ENCODE measurements at regions not wholly inside any gene's neighbourhood (a gene's known extent, or its start where the extent isn't known, plus 50 kb on each side); places are given as distances from the start of the nearest gene placed in this dataset.

GRCh38 chr12:63084501-63084900 lies 66.5 kb downstream of the AVPR1A start:
- no peaks in the 10 kb centered on the region for H3K4me1 ChIP-seq (ENCODE audit: control insufficient read depth, extremely low read depth, insufficient read depth, low read length)
- H3K9me3 ChIP-seq (ENCODE audit: control insufficient read depth, insufficient read depth, low read depth, low read length) = no peaks in the 10 kb centered on the region
- TF ChIP-seq CTCF (conservative IDR thresholded peaks at IDR 0.05 in 1 of 2, IDR thresholded peaks at IDR 0.05 in 1 of 2; ENCODE audit: low read depth in 1 of 2, low read length in 2 of 2) (no peak), EZH2 (IDR thresholded peaks at IDR 0.05; ENCODE audit: low read length, missing control alignments) (no peak)
- H3K27me3 ChIP-seq (ENCODE audit: control insufficient read depth, insufficient read depth, low read length) = no peaks in the 10 kb centered on the region
- H3K36me3 ChIP-seq (ENCODE audit: control insufficient read depth, insufficient read depth, low read length) = no peaks in the 10 kb centered on the region
- no peak overlapping the region for H3K27ac ChIP-seq (ENCODE audit: insufficient read depth, low read length)
- H2AFZ ChIP-seq (ENCODE audit: low read length) = no peak overlapping the region
- no peaks in the 10 kb centered on the region for H3K79me2 ChIP-seq (ENCODE audit: control insufficient read depth, insufficient read depth, low read length)
- no peaks in the 10 kb centered on the region for H4K20me1 ChIP-seq (ENCODE audit: control insufficient read depth, extremely low read depth, insufficient read depth, low read length)
- H3K4me3 ChIP-seq (replicated peaks in 1 of 4; ENCODE audit: control extremely low read depth in 1 of 4, insufficient read depth in 1 of 4, low read depth in 3 of 4, low read length in 4 of 4) = no peak overlapping the region
- DNase-seq (ENCODE audit: low read depth in 2 of 2) = no peak
- no peak overlapping the region for H3K4me2 ChIP-seq (ENCODE audit: extremely low read depth, insufficient read depth, low read length)
- H3K9ac ChIP-seq (ENCODE audit: insufficient read depth, low read length) = no peak overlapping the region

- Histone ChIP-seq H2AFZ (ENCODE audit: low read length) (no peak overlapping the region), H3K27me3 (ENCODE audit: control insufficient read depth, insufficient read depth, low read length) (no peaks in the 10 kb centered on the region), H3K4me2 (ENCODE audit: extremely low read depth, insufficient read depth, low read length) (no peak overlapping the region), H3K9ac (ENCODE audit: insufficient read depth, low read length) (no peak overlapping the region), H3K9me3 (ENCODE audit: control insufficient read depth, insufficient read depth, low read depth, low read length) (no peaks in the 10 kb centered on the region), H3K4me3 (replicated peaks in 1 of 4; ENCODE audit: control extremely low read depth in 1 of 4, insufficient read depth in 1 of 4, low read depth in 3 of 4, low read length in 4 of 4) (no peak overlapping the region), H3K27ac (ENCODE audit: insufficient read depth, low read length) (no peak overlapping the region), H3K4me1 (ENCODE audit: control insufficient read depth, extremely low read depth, insufficient read depth, low read length) (no peaks in the 10 kb centered on the region), H3K36me3 (ENCODE audit: control insufficient read depth, insufficient read depth, low read length) (no peaks in the 10 kb centered on the region), H4K20me1 (ENCODE audit: control insufficient read depth, extremely low read depth, insufficient read depth, low read length) (no peaks in the 10 kb centered on the region), H3K79me2 (ENCODE audit: control insufficient read depth, insufficient read depth, low read length) (no peaks in the 10 kb centered on the region)
- DNase-seq (ENCODE audit: low read depth in 2 of 2) = no peak
- TF ChIP-seq CTCF (conservative IDR thresholded peaks at IDR 0.05 in 1 of 2, IDR thresholded peaks at IDR 0.05 in 1 of 2; ENCODE audit: low read depth in 1 of 2, low read length in 2 of 2) (no peak), EZH2 (IDR thresholded peaks at IDR 0.05; ENCODE audit: low read length, missing control alignments) (no peak)
These were observed 68.0 kb downstream of the AVPR1A start for GRCh38 chr12:63083046-63083445.

- Histone ChIP-seq H3K9me3 (ENCODE audit: control insufficient read depth, insufficient read depth, low read depth, low read length) (no peaks in the 10 kb centered on the region), H3K79me2 (ENCODE audit: control insufficient read depth, insufficient read depth, low read length) (no peaks in the 10 kb centered on the region), H4K20me1 (ENCODE audit: control insufficient read depth, extremely low read depth, insufficient read depth, low read length) (no peaks in the 10 kb centered on the region), H3K27ac (ENCODE audit: insufficient read depth, low read length) (no peak overlapping the region), H3K27me3 (ENCODE audit: control insufficient read depth, insufficient read depth, low read length) (no peaks in the 10 kb centered on the region), H3K36me3 (ENCODE audit: control insufficient read depth, insufficient read depth, low read length) (no peaks in the 10 kb centered on the region), H3K4me3 (replicated peaks in 1 of 4; ENCODE audit: control extremely low read depth in 1 of 4, insufficient read depth in 1 of 4, low read depth in 3 of 4, low read length in 4 of 4) (no peak overlapping the region), H3K4me1 (ENCODE audit: control insufficient read depth, extremely low read depth, insufficient read depth, low read length) (no peaks in the 10 kb centered on the region), H2AFZ (ENCODE audit: low read length) (no peak overlapping the region), H3K9ac (ENCODE audit: insufficient read depth, low read length) (no peak overlapping the region), H3K4me2 (ENCODE audit: extremely low read depth, insufficient read depth, low read length) (no peak overlapping the region)
- no peak for TF ChIP-seq EZH2 (IDR thresholded peaks at IDR 0.05; ENCODE audit: low read length, missing control alignments)
- no peak for TF ChIP-seq CTCF (conservative IDR thresholded peaks at IDR 0.05 in 1 of 2, IDR thresholded peaks at IDR 0.05 in 1 of 2; ENCODE audit: low read depth in 1 of 2, low read length in 2 of 2)
- DNase-seq (ENCODE audit: low read depth in 2 of 2) = peak in 1 of 2 donors; percentile 6
These were observed 71.1 kb downstream of the AVPR1A start for GRCh38 chr12:63079791-63080502.

All from fibroblast of lung (primary cell).